ENCODE measurements at regions not wholly inside any gene's neighbourhood (a gene's known extent, or its start where the extent isn't known, plus 50 kb on each side); places are given as distances from the start of the nearest gene placed in this dataset.

DNA sequence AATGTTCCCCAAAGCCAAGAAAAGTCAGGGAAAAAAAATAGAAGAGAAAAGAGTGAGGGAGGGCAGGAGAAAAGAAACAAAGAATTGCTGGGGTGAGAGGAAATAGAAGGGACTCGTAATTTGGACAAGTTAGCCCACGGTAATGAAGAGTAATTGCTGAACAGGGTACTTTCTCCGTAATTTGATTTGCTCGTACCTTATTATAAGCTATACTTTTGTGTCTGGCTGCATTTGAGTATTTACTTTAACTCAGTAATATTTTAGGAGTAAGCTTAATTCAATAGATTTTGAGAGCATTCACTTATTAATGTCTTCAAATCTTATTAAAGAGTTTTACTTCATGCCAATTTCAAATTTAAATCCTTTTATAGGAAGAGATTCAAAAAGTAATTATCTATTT lies 527.5 kb downstream of the COL11A1 start:
- Histone ChIP-seq H3K27me3 (ENCODE audit: control insufficient read depth, insufficient read depth, low read length) (no peaks in the 10 kb centered on the region), H4K20me1 (ENCODE audit: insufficient read depth, low read length) (no peaks in the 10 kb centered on the region), H3K4me1 (ENCODE audit: control insufficient read depth, insufficient read depth, low read length) (no peaks in the 10 kb centered on the region), H3K4me3 (ENCODE audit: insufficient read depth, low read depth, low read length) (no peak overlapping the region), H2AK9ac (replicated peaks; ENCODE audit: low read depth, low read length, poor library complexity) (no peak overlapping the region), H2AFZ (replicated peaks; ENCODE audit: low read length, poor library complexity) (no peak overlapping the region), H3K27ac (ENCODE audit: insufficient read depth, low read length) (no peak overlapping the region), H4K5ac (ENCODE audit: low read depth, low read length) (no peak overlapping the region), H3K4ac (ENCODE audit: low read depth, low read length) (no peak overlapping the region), H3K56ac (ENCODE audit: extremely low read depth, insufficient read depth, low read length) (no peak overlapping the region), H2BK20ac (ENCODE audit: low read depth, low read length) (no peak overlapping the region), H3K14ac (replicated peaks; ENCODE audit: low read depth, low read length) (no peak overlapping the region), H2BK120ac (ENCODE audit: low read depth, low read length) (no peak overlapping the region), H3K9me1 (ENCODE audit: insufficient read depth, low read length) (no peaks in the 10 kb centered on the region), H3K18ac (ENCODE audit: low read depth, low read length) (no peak overlapping the region), H3K9ac (ENCODE audit: low read depth, low read length) (no peak overlapping the region), H4K8ac (ENCODE audit: low read depth in 2 of 2, low read length in 2 of 2) (no peak overlapping the region), H3K36me3 (ENCODE audit: control insufficient read depth, insufficient read depth, low read length) (no peaks in the 10 kb centered on the region), H3K23ac (ENCODE audit: low read depth, low read length) (no peak overlapping the region), H4K91ac (ENCODE audit: insufficient read depth, low read depth, low read length) (no peak overlapping the region), H2BK5ac (ENCODE audit: low read depth, low read length, poor library complexity, severe bottlenecking) (no peak overlapping the region), H3K9me3 (ENCODE audit: control insufficient read depth, insufficient read depth, low read length) (no peaks in the 10 kb centered on the region; the same call in 1 of the 2 replicates), H2AK5ac (ENCODE audit: low read depth, low read length) (no peak overlapping the region), H3K79me1 (ENCODE audit: low read depth in 1 of 2, low read length in 2 of 2) (no peaks in the 10 kb centered on the region), H2BK15ac (ENCODE audit: low read depth, low read length) (no peak overlapping the region), H3K4me2 (ENCODE audit: low read depth, low read length) (no peak overlapping the region)
- in situ Hi-C loops (cut with MboI; ENCODE audit: low sequenced_read_pairs) (no loop called here), dilution Hi-C loops (cut with HindIII; ENCODE audit: low sequenced_read_pairs, unreplicated experiment) (no loop called here), intact Hi-C loops (cut with micrococcal nuclease) (no loop called here)
- ATAC-seq (ENCODE audit: low read depth): no peak
- no peak for TF ChIP-seq NFE2L2 (IDR thresholded peaks at IDR 0.05; ENCODE audit: low read depth, low read length)
- TF ChIP-seq RCOR1 (IDR thresholded peaks at IDR 0.05; ENCODE audit: insufficient replicate concordance, low read length): no peak
- TF ChIP-seq, protein P1, sequence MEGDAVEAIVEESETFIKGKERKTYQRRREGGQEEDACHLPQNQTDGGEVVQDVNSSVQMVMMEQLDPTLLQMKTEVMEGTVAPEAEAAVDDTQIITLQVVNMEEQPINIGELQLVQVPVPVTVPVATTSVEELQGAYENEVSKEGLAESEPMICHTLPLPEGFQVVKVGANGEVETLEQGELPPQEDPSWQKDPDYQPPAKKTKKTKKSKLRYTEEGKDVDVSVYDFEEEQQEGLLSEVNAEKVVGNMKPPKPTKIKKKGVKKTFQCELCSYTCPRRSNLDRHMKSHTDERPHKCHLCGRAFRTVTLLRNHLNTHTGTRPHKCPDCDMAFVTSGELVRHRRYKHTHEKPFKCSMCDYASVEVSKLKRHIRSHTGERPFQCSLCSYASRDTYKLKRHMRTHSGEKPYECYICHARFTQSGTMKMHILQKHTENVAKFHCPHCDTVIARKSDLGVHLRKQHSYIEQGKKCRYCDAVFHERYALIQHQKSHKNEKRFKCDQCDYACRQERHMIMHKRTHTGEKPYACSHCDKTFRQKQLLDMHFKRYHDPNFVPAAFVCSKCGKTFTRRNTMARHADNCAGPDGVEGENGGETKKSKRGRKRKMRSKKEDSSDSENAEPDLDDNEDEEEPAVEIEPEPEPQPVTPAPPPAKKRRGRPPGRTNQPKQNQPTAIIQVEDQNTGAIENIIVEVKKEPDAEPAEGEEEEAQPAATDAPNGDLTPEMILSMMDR (conservative IDR thresholded peaks at IDR 0.05; ENCODE audit: low read depth, low read length): no peak
- no peak for TF ChIP-seq BHLHE40 (IDR thresholded peaks at IDR 0.05; ENCODE audit: low read depth, low read length)
- TF ChIP-seq POLR2A (IDR thresholded peaks at IDR 0.05; ENCODE audit: low read depth, low read length): no peak
- TF ChIP-seq CHD1 (IDR thresholded peaks at IDR 0.05; ENCODE audit: low read depth, low read length): no peak
- no CpG with 5 or more reads among the region's 4 CpGs for WGBS, 2 experiments (ENCODE audit: extremely low coverage in 2 of 2, insufficient read length in 1 of 2)
- POLR2A ChIA-PET (ENCODE audit: unreplicated experiment): no interaction called here
- DNase-seq: no peak
- no TSS peak for BruUV-seq (replicated peaks)
- CTCF ChIA-PET: no interaction called here
